Osteoblast (primary cell): ENCODE measurements at regions not wholly inside any gene's neighbourhood (a gene's known extent, or its start where the extent isn't known, plus 50 kb on each side); places are given as distances from the start of the nearest gene placed in this dataset.

ENCODE experiments used
- DNase-seq: peaks from one replicate; pipeline ENCODE4 v3.0.0; 2011; ENCODE audit warnings: low spot score, mixed read lengths; ENCODE audit not compliant: insufficient read length; ENCODE audit errors: missing footprints
- H2AFZ ChIP-seq: 2 replicates; pipeline ENCODE4 v1.6.0; 2011; ENCODE audit warnings: mild to moderate bottlenecking, low read length
- H3K27ac ChIP-seq: 2 replicates; pipeline ENCODE4 v1.5.1; 2011; ENCODE audit warnings: mild to moderate bottlenecking, low read depth, low read length, moderate library complexity
- H3K27me3 ChIP-seq: 2 replicates; pipeline ENCODE4 v1.6.0; 2012; ENCODE audit warnings: mild to moderate bottlenecking, control low read depth, inconsistent platforms, low read length, moderate library complexity; ENCODE audit not compliant: insufficient read depth
- H3K36me3 ChIP-seq: 2 replicates; pipeline ENCODE4 v1.5.1; 2011; ENCODE audit warnings: mild to moderate bottlenecking, low read length, control low read depth, moderate library complexity; ENCODE audit not compliant: insufficient read depth
- H3K4me1 ChIP-seq: 2 replicates; pipeline ENCODE4 v1.5.1; 2011; ENCODE audit warnings: mild to moderate bottlenecking, low read length, control low read depth, moderate library complexity; ENCODE audit not compliant: insufficient read depth
- H3K4me2 ChIP-seq: 2 replicates; pipeline ENCODE4 v1.6.0; 2011; ENCODE audit warnings: mild to moderate bottlenecking, low read length; ENCODE audit not compliant: insufficient read depth
- H3K4me3 ChIP-seq: fragments of 200-600 bp; sonication (generic); 3 replicates; pipeline ENCODE4 v1.5.1; 2012; ENCODE audit warnings: mild to moderate bottlenecking, low read length, inconsistent platforms; ENCODE audit not compliant: insufficient read depth
- H3K79me2 ChIP-seq: 2 replicates; pipeline ENCODE4 v1.6.0; 2012; ENCODE audit warnings: mild to moderate bottlenecking, low read length, control low read depth, inconsistent platforms; ENCODE audit not compliant: insufficient read depth
- H3K9me3 ChIP-seq: 2 replicates; pipeline ENCODE4 v1.5.1; 2011; ENCODE audit warnings: low read depth, low read length, control low read depth
- H4K20me1 ChIP-seq: 2 replicates; pipeline ENCODE4 v1.6.0; 2012; ENCODE audit warnings: mild to moderate bottlenecking, low read length, control low read depth; ENCODE audit not compliant: insufficient read depth
- CTCF ChIP-seq: IDR thresholded peaks from 2 replicates; pipeline ENCODE4 v1.5.1; 2011; ENCODE audit warnings: mild to moderate bottlenecking, low read depth, low read length, moderate library complexity; ENCODE audit errors: extremely low read depth

- Histone ChIP-seq H3K4me3 (no peak overlapping the region), H3K9me3 (no peaks in the 10 kb centered on the region), H3K27me3 (no peaks in the 10 kb centered on the region), H2AFZ (no peak overlapping the region), H3K4me1 (no peaks in the 10 kb centered on the region), H3K36me3 (no peaks in the 10 kb centered on the region), H3K4me2 (no peak overlapping the region), H3K79me2 (no peaks in the 10 kb centered on the region), H4K20me1 (no peaks in the 10 kb centered on the region), H3K27ac (no peak overlapping the region)
- DNase-seq: peak; percentile 76
- peak; percentile 70 for TF ChIP-seq CTCF
Observed at GRCh38 chr9:86637515-86637914, 283.3 kb upstream of the TUT7 start.

GRCh38 chr9:86636519-86636918 lies 282.3 kb upstream of the TUT7 start:
- Histone ChIP-seq H3K4me1 (no peaks in the 10 kb centered on the region), H3K4me3 (no peak overlapping the region), H4K20me1 (no peaks in the 10 kb centered on the region), H2AFZ (no peak overlapping the region), H3K36me3 (no peaks in the 10 kb centered on the region), H3K27ac (no peak overlapping the region), H3K4me2 (no peak overlapping the region), H3K9me3 (no peaks in the 10 kb centered on the region), H3K27me3 (no peaks in the 10 kb centered on the region), H3K79me2 (no peaks in the 10 kb centered on the region)
- DNase-seq: no peak
- no peak for TF ChIP-seq CTCF

- H3K27me3 ChIP-seq: no peaks in the 10 kb centered on the region
- H3K4me3 ChIP-seq: no peak overlapping the region
- H3K4me1 ChIP-seq: no peaks in the 10 kb centered on the region
- no peaks in the 10 kb centered on the region for H3K9me3 ChIP-seq
- no peak overlapping the region for H3K27ac ChIP-seq
- no peaks in the 10 kb centered on the region for H3K36me3 ChIP-seq
- H4K20me1 ChIP-seq: no peaks in the 10 kb centered on the region
- no peak for TF ChIP-seq CTCF
- no peak overlapping the region for H3K4me2 ChIP-seq
- no peaks in the 10 kb centered on the region for H3K79me2 ChIP-seq
- no peak for DNase-seq
- no peak overlapping the region for H2AFZ ChIP-seq
Observed at GRCh38 chr9:86636038-86636437, 281.8 kb upstream of the TUT7 start.

- H3K4me1 ChIP-seq: no peaks in the 10 kb centered on the region
- no peak overlapping the region for H2AFZ ChIP-seq
- no peak overlapping the region for H3K4me3 ChIP-seq
- H3K4me2 ChIP-seq: no peak overlapping the region
- no peaks in the 10 kb centered on the region for H3K79me2 ChIP-seq
- DNase-seq: no peak
- H4K20me1 ChIP-seq: no peaks in the 10 kb centered on the region
- no peak for TF ChIP-seq CTCF
- no peaks in the 10 kb centered on the region for H3K9me3 ChIP-seq
- no peaks in the 10 kb centered on the region for H3K36me3 ChIP-seq
- H3K27me3 ChIP-seq: no peaks in the 10 kb centered on the region
- no peak overlapping the region for H3K27ac ChIP-seq
Observed at GRCh38 chr9:86634501-86634900, 280.3 kb upstream of the TUT7 start.
